Activated T-helper 1 cell treated with anti-CD3 and anti-CD28 coated beads, Interleukin-12 subunit alpha, Interleukin-12 subunit beta, Interleukin-2, Interleukin-4 antibody, amounts not matched to agents 30 ng/mL and 10 ng/mL and 1 ng/mL, durations not matched to agents 14 hours and 24 hours and 36 hours (primary cell): ENCODE measurements at regions not wholly inside any gene's neighbourhood (a gene's known extent, or its start where the extent isn't known, plus 50 kb on each side); places are given as distances from the start of the nearest gene placed in this dataset.
"Not testable (repeated sequence)": the region's sequence is repeated elsewhere in the genome, so short reads cannot be mapped to it uniquely, and the experiment has no call there.

ENCODE experiments used
- DNase-seq: peaks from one replicate; pipeline ENCODE4 v3.0.0; 2021; ENCODE audit warnings: low spot score
- H3K27ac Mint-ChIP-seq: one replicate; pipeline ENCODE4 v1.8.0; 2021; ENCODE audit warnings: mild to moderate bottlenecking, mixed read lengths
- H3K27me3 Mint-ChIP-seq: one replicate; pipeline ENCODE4 v1.8.0; 2022; ENCODE audit warnings: mild to moderate bottlenecking, moderate library complexity, mixed read lengths; ENCODE audit not compliant: insufficient read depth
- H3K36me3 Mint-ChIP-seq: one replicate; pipeline ENCODE4 v1.8.0; 2021; ENCODE audit warnings: low read depth, mixed read lengths
- H3K4me1 Mint-ChIP-seq: one replicate; pipeline ENCODE4 v1.8.0; 2021; ENCODE audit warnings: low read depth, mixed read lengths
- H3K4me3 Mint-ChIP-seq: one replicate; pipeline ENCODE4 v1.8.0; 2021; ENCODE audit warnings: mild to moderate bottlenecking, moderate library complexity, mixed read lengths
- H3K9me3 Mint-ChIP-seq: one replicate; pipeline ENCODE4 v1.8.0; 2021; ENCODE audit warnings: mixed read lengths
- intact Hi-C: fragments of 100-400 bp; cut with micrococcal nuclease; formaldehyde crosslinking; loops from one replicate; pipeline ENCODE4 v1.15.1; 2024

DNA sequence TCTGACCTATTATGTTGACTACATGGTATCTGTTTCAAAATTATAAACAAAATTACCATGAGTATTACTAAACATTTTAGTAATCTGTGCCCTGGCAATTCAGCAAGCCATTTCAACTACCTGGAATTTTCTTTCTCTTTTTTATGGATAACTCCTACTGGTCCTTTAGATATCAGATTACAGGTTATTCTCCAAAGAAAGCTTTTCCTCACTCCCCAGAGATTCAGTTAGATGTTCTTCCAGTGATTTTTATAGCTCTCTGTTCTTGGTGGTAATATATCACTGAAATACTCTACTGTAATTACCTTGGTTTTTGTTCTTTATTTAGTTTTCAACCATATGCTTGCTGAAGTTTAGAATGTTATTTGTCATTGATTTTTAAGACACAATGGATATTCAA is 930.2 kb upstream of the FOXG1 start:
- no peak overlapping the region for H3K27ac Mint-ChIP-seq
- H3K4me3 Mint-ChIP-seq: no peak overlapping the region
- H3K4me1 Mint-ChIP-seq: no peaks in the 10 kb centered on the region
- H3K9me3 Mint-ChIP-seq: peaks cover 7% of the 10 kb centered on the region
- no peak for DNase-seq
- intact Hi-C loops: no loop called here
- H3K27me3 Mint-ChIP-seq: no peaks in the 10 kb centered on the region
- H3K36me3 Mint-ChIP-seq: no peaks in the 10 kb centered on the region

- Mint-ChIP-seq H3K36me3 (no peaks in the 10 kb centered on the region), H3K4me1 (no peaks in the 10 kb centered on the region), H3K27ac (no peak overlapping the region), H3K4me3 (no peak overlapping the region), H3K9me3 (peaks cover 41% of the 10 kb centered on the region), H3K27me3 (no peaks in the 10 kb centered on the region)
- no peak for DNase-seq
- intact Hi-C loops: no loop called here
These were observed 921.2 kb upstream of the FOXG1 start for GRCh38 chr14:27845241-27845850.

DNA sequence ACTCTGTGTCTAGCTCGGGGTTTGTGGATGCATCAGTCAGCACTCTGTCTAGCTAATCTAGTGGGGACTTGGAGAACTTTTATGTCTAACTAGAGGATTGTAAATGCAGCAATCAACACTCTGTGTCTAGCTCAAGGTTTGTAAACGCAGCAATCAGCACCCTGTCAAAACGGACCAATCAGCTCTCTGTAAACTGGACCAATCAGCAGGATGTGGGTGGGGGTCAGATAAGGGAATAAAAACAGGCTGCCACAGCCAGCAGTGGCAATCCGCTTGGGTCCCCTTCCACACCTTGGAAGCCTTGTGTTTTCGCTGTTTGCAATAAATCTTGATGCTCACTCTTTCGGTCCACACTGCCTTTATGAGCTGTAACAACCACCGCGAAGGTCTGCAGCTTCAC is 920.7 kb upstream of the FOXG1 start:
- intact Hi-C loops: no loop called here
- H3K36me3 Mint-ChIP-seq: no peaks in the 10 kb centered on the region
- H3K4me1 Mint-ChIP-seq: no peaks in the 10 kb centered on the region
- H3K27ac Mint-ChIP-seq: no peak overlapping the region
- DNase-seq: no peak
- H3K9me3 Mint-ChIP-seq: peaks cover 44% of the 10 kb centered on the region
- H3K4me3 Mint-ChIP-seq: no peak overlapping the region
- no peaks in the 10 kb centered on the region for H3K27me3 Mint-ChIP-seq

DNA sequence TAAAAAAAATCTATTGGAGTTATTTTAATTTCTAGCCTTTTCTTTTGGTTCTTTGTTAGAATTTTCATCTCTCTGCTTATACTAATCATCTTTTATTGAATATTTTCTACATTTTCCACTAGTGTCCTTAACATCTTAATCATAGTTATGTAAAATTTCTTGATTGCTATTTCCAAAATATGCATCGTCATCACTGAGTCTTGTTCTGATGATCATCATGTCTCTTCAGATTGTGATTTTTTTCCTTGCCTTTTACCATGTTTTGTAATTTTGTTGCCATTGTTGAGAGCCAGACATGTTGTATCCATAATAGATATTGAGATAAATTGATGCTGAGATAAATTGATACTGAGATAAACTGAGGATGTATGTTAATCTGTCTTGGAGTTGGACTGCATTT is 919.1 kb upstream of the FOXG1 start:
- H3K9me3 Mint-ChIP-seq: peaks cover 50% of the 10 kb centered on the region
- H3K27ac Mint-ChIP-seq, H3K4me3 Mint-ChIP-seq, intact Hi-C loops, DNase-seq, H3K4me1 Mint-ChIP-seq, H3K36me3 Mint-ChIP-seq, H3K27me3 Mint-ChIP-seq: not testable (repeated sequence)

DNA sequence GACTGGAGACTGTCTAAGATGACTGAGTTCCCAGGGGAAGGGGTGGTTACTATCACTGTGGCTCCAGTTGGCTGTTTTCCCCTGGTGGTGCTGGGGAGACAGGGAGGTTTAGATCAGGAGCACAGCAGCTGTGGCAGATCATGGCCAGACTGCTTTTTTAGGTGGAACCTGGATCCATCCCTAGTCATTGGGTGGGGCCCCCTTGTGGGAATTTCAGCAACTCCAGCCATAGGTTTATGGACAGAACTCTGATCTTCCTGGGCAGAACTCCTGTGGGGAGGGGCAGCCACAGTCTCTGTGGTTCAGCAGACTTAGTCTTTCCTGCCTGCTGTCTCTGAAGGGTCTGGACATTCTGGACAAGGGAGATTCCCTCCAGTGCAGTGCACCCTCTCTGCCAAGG is 917.4 kb upstream of the FOXG1 start:
- H3K27me3 Mint-ChIP-seq, H3K4me3 Mint-ChIP-seq, H3K4me1 Mint-ChIP-seq, DNase-seq, H3K27ac Mint-ChIP-seq, H3K36me3 Mint-ChIP-seq, intact Hi-C loops: not testable (repeated sequence)
- H3K9me3 Mint-ChIP-seq: peaks cover 52% of the 10 kb centered on the region

- H3K27ac Mint-ChIP-seq: no peak overlapping the region
- DNase-seq: no peak
- H3K36me3 Mint-ChIP-seq: no peaks in the 10 kb centered on the region
- no peak overlapping the region for H3K4me3 Mint-ChIP-seq
- no peaks in the 10 kb centered on the region for H3K27me3 Mint-ChIP-seq
- peaks cover 24% of the 10 kb centered on the region for H3K9me3 Mint-ChIP-seq
- intact Hi-C loops: no loop called here
- H3K4me1 Mint-ChIP-seq: no peaks in the 10 kb centered on the region
These were observed 903.9 kb upstream of the FOXG1 start for GRCh38 chr14:27862684-27863083.

DNA sequence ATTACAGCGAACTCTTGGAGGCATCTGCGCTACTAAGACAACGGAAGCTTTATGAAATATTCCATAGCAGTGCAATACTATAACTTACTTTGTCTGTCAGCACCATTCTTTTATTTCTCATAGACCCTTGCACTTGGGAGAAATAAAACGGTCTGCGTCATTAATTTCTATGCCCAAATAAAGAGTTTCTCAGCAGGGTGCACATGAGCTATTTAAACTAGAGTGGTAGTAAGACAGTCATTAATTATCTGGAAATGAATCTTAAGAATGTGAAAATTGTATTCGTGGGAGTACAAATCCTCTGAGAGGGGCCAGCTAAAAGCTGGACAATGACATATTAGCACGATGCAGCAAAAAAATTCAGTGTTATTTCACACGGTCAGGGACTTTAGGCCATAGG is 903.4 kb upstream of the FOXG1 start:
- intact Hi-C loops: no loop called here
- Mint-ChIP-seq H3K4me3 (no peak overlapping the region), H3K9me3 (peaks cover 22% of the 10 kb centered on the region), H3K36me3 (no peaks in the 10 kb centered on the region), H3K27me3 (no peaks in the 10 kb centered on the region), H3K4me1 (no peaks in the 10 kb centered on the region), H3K27ac (no peak overlapping the region)
- DNase-seq: no peak

DNA sequence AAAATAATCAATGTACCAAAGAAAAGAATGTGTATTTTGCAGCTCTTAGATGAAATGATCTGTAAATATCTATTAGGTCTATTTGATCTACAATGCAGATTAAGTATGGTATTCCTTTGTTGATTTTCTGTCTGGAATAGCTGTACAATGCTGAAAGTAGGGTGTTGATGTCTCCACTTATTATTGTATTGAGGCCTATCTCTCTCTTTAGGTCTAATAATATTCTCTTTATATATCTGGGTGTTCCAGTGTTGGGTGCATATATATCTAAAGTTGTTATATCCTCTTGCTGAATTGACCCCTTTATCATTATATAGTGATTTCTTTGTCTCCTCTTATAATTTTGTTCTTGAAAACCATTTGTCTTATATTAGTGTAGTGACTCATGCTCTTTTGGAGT is 885.5 kb upstream of the FOXG1 start:
- no peaks in the 10 kb centered on the region for H3K36me3 Mint-ChIP-seq
- no peak overlapping the region for H3K27ac Mint-ChIP-seq
- H3K4me1 Mint-ChIP-seq: no peaks in the 10 kb centered on the region
- H3K4me3 Mint-ChIP-seq: no peak overlapping the region
- intact Hi-C loops: no loop called here
- no peak for DNase-seq
- H3K27me3 Mint-ChIP-seq: no peaks in the 10 kb centered on the region
- peaks cover 58% of the 10 kb centered on the region for H3K9me3 Mint-ChIP-seq

DNA sequence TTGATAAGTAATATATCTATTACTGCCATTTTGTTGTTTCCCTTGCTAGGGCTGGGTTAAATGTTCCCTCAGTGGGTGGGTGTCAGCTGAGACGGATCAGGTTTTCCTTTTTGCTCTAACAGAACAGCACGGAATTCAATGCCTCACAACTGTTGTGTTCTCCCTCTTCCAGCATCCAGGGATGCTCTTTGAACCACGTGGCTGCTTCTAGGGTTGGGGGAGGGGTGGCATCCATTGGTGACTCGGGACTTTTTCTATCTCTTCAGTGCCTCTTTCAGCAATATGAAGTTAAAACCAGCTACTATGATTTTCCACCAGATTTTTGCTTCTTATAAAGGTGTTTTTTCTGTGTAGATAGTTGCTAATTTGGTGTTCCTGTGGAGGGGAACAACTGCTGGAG is 884.9 kb upstream of the FOXG1 start:
- Mint-ChIP-seq H3K27ac (no peak overlapping the region), H3K4me3 (no peak overlapping the region), H3K36me3 (no peaks in the 10 kb centered on the region), H3K27me3 (no peaks in the 10 kb centered on the region), H3K4me1 (no peaks in the 10 kb centered on the region), H3K9me3 (peaks cover 58% of the 10 kb centered on the region)
- intact Hi-C loops: no loop called here
- no peak for DNase-seq

- H3K36me3 Mint-ChIP-seq: no peaks in the 10 kb centered on the region
- no peak for DNase-seq
- intact Hi-C loops: no loop called here
These were observed 880.3 kb upstream of the FOXG1 start for GRCh38 chr14:27886256-27886655.

GRCh38 chr14:27890259-27890658 is 876.3 kb upstream of the FOXG1 start:
- no peaks in the 10 kb centered on the region for H3K36me3 Mint-ChIP-seq
- no peaks in the 10 kb centered on the region for H3K27me3 Mint-ChIP-seq
- H3K9me3 Mint-ChIP-seq: peaks cover 19% of the 10 kb centered on the region
- no peak overlapping the region for H3K27ac Mint-ChIP-seq
- DNase-seq: no peak
- intact Hi-C loops: no loop called here
- no peaks in the 10 kb centered on the region for H3K4me1 Mint-ChIP-seq
- H3K4me3 Mint-ChIP-seq: no peak overlapping the region

More at GRCh38 chr14:27886256-27886655, 880.3 kb upstream of the FOXG1 start:
- Mint-ChIP-seq H3K4me3 (no peak overlapping the region), H3K27me3 (no peaks in the 10 kb centered on the region), H3K9me3 (peaks cover 34% of the 10 kb centered on the region), H3K27ac (no peak overlapping the region), H3K4me1 (no peaks in the 10 kb centered on the region)

- H3K4me1 Mint-ChIP-seq, H3K27me3 Mint-ChIP-seq, H3K36me3 Mint-ChIP-seq, intact Hi-C loops, H3K4me3 Mint-ChIP-seq, DNase-seq, H3K27ac Mint-ChIP-seq: not testable (repeated sequence)
- H3K9me3 Mint-ChIP-seq: peaks cover 43% of the 10 kb centered on the region
These were observed 858.1 kb upstream of the FOXG1 start for GRCh38 chr14:27908484-27908883.

DNA sequence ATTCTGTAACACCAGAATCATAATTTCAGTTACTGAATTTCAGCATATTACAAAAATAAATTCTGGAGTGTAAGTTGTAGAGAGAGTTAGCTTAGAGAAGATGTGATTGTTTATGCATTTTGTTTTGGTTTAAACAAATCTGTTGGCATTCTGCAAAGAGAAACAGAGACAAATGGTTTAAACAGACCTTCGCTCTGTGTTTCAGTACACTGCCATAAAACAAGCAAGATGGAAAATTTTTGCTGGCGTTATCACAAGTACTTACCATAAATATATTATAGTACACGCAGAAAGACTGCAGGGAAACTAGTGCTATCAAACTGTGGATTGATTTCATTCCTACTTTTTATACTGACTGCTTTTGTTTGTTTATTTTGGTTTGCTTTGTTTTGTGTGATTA is 850.3 kb upstream of the FOXG1 start:
- no peak overlapping the region for H3K4me3 Mint-ChIP-seq
- no peak overlapping the region for H3K27ac Mint-ChIP-seq
- no peaks in the 10 kb centered on the region for H3K36me3 Mint-ChIP-seq
- H3K27me3 Mint-ChIP-seq: no peaks in the 10 kb centered on the region
- intact Hi-C loops: no loop called here
- peaks cover 29% of the 10 kb centered on the region for H3K9me3 Mint-ChIP-seq
- DNase-seq: no peak
- H3K4me1 Mint-ChIP-seq: no peaks in the 10 kb centered on the region

- no peaks in the 10 kb centered on the region for H3K4me1 Mint-ChIP-seq
These were observed 848.7 kb upstream of the FOXG1 start for GRCh38 chr14:27917896-27918295.

More at GRCh38 chr14:27917896-27918295, 848.7 kb upstream of the FOXG1 start:
- H3K4me3 Mint-ChIP-seq: no peak overlapping the region
- H3K27ac Mint-ChIP-seq: no peak overlapping the region
- H3K36me3 Mint-ChIP-seq: no peaks in the 10 kb centered on the region
- intact Hi-C loops: no loop called here
- H3K9me3 Mint-ChIP-seq: peaks cover 20% of the 10 kb centered on the region
- DNase-seq: no peak
- H3K27me3 Mint-ChIP-seq: no peaks in the 10 kb centered on the region
